GM12878 (cell line): ENCODE measurements at regions not wholly inside any gene's neighbourhood (a gene's known extent, or its start where the extent isn't known, plus 50 kb on each side); places are given as distances from the start of the nearest gene placed in this dataset.

Experiments used
- ATAC-seq: fragments of 200-7000 bp; cut with Tn5 transposase; 3 replicates; pipeline ENCODE4 v1.9.1; 2020; ENCODE audit warnings: mild to moderate bottlenecking, moderate library complexity
- BruUV-seq: library from RNA; stranded (reverse); fragments of 400-500 nt; replicated peaks from 2 replicates; lab custom pipeline; 2021; lab: Mats Ljungman, UMichigan
- CTCF ChIA-PET: fragments of 300-600 bp; sonication (Branson Sonifier 250); formaldehyde crosslinking; extraction: SDS; loops from one replicate; lab custom pipeline; 2021; ENCODE audit warnings: inconsistent platforms; lab: Yijun Ruan, JAX
- POLR2A ChIA-PET: fragments of 350-600 bp; formaldehyde crosslinking; extraction: SDS; loops from one replicate; lab custom pipeline; 2021; ENCODE audit warnings: inconsistent platforms; lab: Charles Lee
- RAD21 ChIA-PET: fragments of 300-600 bp; sonication (Branson Sonifier 250); formaldehyde crosslinking; loops from one replicate; lab custom pipeline; 2023; ENCODE audit warnings: antibody characterized with exemption; ENCODE audit not compliant: unreplicated experiment; lab: Charles Lee
- SMC1A ChIA-PET: fragments of 300-600 bp; sonication (Branson Sonifier 250); formaldehyde crosslinking; loops from one replicate; lab custom pipeline; 2023; ENCODE audit not compliant: unreplicated experiment, uncharacterized antibody; lab: Charles Lee
- DNase-seq: peaks from one replicate; pipeline ENCODE4 v3.0.0-alpha.2; 2011; ENCODE audit warnings: low read depth, low spot score
- FAIRE-seq: peaks from 3 replicates; lab custom pipeline; 2011; peaks lifted over from hg19 to GRCh38; lab: Jason Lieb, UNC
- H2AFZ ChIP-seq: 2 replicates; pipeline ENCODE4 v1.6.0; 2011; ENCODE audit warnings: low read depth, low read length, control low read depth; ENCODE audit not compliant: control insufficient read depth
- H3K27ac ChIP-seq: 2 replicates; pipeline ENCODE4 v1.5.1; 2011; ENCODE audit warnings: control low read depth; ENCODE audit not compliant: control insufficient read depth, insufficient read depth
- H3K27me3 ChIP-seq, 2 experiments: replicated peaks in 1 of 2; 2 replicates each; pipeline versions ENCODE4 v1.6.0 to v1.6.1; 2011; ENCODE audit warnings: low read length in 1 of 2; ENCODE audit not compliant: control insufficient read depth in 2 of 2, insufficient read depth in 2 of 2
- H3K36me3 ChIP-seq, 2 experiments: 2 replicates each; pipeline ENCODE4 v1.5.1; 2011; ENCODE audit warnings: low read length in 1 of 2; ENCODE audit not compliant: control insufficient read depth in 2 of 2, insufficient read depth in 2 of 2
- H3K4me1 ChIP-seq: 2 replicates; pipeline ENCODE4 v1.6.1; 2011; ENCODE audit warnings: mild to moderate bottlenecking, low read length, moderate library complexity, mixed read lengths; ENCODE audit not compliant: control insufficient read depth, insufficient read depth
- H3K4me2 ChIP-seq: 2 replicates; pipeline ENCODE4 v1.6.0; 2011; ENCODE audit warnings: control low read depth; ENCODE audit not compliant: control insufficient read depth, insufficient read depth
- H3K4me3 ChIP-seq: fragments of 200-600 bp; sonication (generic); 2 replicates; pipeline ENCODE4 v1.5.1; 2016
- H3K79me2 ChIP-seq: 2 replicates; pipeline ENCODE4 v1.6.0; 2011; ENCODE audit warnings: low read length; ENCODE audit not compliant: control insufficient read depth, insufficient read depth
- H3K9ac ChIP-seq: 2 replicates; pipeline ENCODE4 v1.8.0; 2011; ENCODE audit warnings: low read length, control low read depth, mixed read lengths; ENCODE audit not compliant: control insufficient read depth, insufficient read depth
- H3K9me3 ChIP-seq: replicated peaks from 3 replicates; pipeline ENCODE4 v1.5.1; 2011; ENCODE audit warnings: mild to moderate bottlenecking, low read length; ENCODE audit not compliant: control insufficient read depth, insufficient read depth
- H4K20me1 ChIP-seq: 2 replicates; pipeline ENCODE4 v1.6.0; 2011; ENCODE audit not compliant: control insufficient read depth, insufficient read depth
- ASH2L ChIP-seq: fragments of 300-600, 200-600 bp; sonication (generic); IDR thresholded peaks from 2 replicates; pipeline ENCODE4 v1.6.1; 2017; ENCODE audit warnings: low read depth, mild to moderate bottlenecking, borderline replicate concordance
- BACH1 ChIP-seq: fragments of 450-650 bp; IDR thresholded peaks from 2 replicates; pipeline ENCODE4 v1.6.1; 2017; ENCODE audit warnings: mild to moderate bottlenecking, borderline replicate concordance
- BHLHE40 ChIP-seq, 2 experiments: fragments of 450-650 bp in 1 of 2; IDR thresholded peaks; 2 replicates each; pipeline ENCODE4 v1.6.1; 2011 to 2017; ENCODE audit warnings: low read depth in 2 of 2, borderline replicate concordance in 1 of 2, improper control_type of control experiment in 1 of 2, low read length in 1 of 2, mild to moderate bottlenecking in 1 of 2
- CBFB ChIP-seq: IDR thresholded peaks from 2 replicates; pipeline ENCODE4 v1.6.1; 2016; ENCODE audit warnings: antibody characterized with exemption, low read depth
- CREM ChIP-seq: IDR thresholded peaks from 2 replicates; pipeline ENCODE4 v1.6.1; 2014; ENCODE audit warnings: antibody characterized with exemption, low read depth
- SMARCA5 ChIP-seq: fragments of 450-650 bp; IDR thresholded peaks from 2 replicates; pipeline ENCODE4 v1.6.1; 2017; ENCODE audit warnings: mild to moderate bottlenecking
- ZBED1 ChIP-seq: IDR thresholded peaks from 2 replicates; pipeline ENCODE4 v1.6.1; 2016; ENCODE audit warnings: borderline replicate concordance
- ZBTB11 ChIP-seq: fragments of 450-650 bp; formaldehyde crosslinking; IDR thresholded peaks from 2 replicates; pipeline ENCODE4 v1.5.0; 2022; ENCODE audit warnings: mild to moderate bottlenecking, missing genetic modification characterization
- ZNF592 ChIP-seq: fragments of 450-650 bp; IDR thresholded peaks from 2 replicates; pipeline ENCODE4 v1.6.1; 2017; ENCODE audit warnings: mild to moderate bottlenecking, moderate library complexity
- WGBS: methylation state at CpG from one replicate; pipeline ENCODE4 v1.1.6; 2016; ENCODE audit warnings: low lambda C conversion rate; ENCODE audit not compliant: insufficient replicate concordance, insufficient coverage; ENCODE audit errors: missing lambda C conversion rate; 5-methylcytosine and 5-hydroxymethylcytosine counted together
- in situ Hi-C: fragments of 300-500 bp; cut with MboI; formaldehyde crosslinking; loops from 9 replicates; pipeline ENCODE4 v1.14.3; 2018; ENCODE audit warnings: mixed read lengths
- intact Hi-C: fragments of 100-400 bp; cut with micrococcal nuclease; formaldehyde crosslinking; loops from one replicate; pipeline ENCODE4 v1.14.2; 2022; ENCODE audit not compliant: unreplicated experiment

DNA sequence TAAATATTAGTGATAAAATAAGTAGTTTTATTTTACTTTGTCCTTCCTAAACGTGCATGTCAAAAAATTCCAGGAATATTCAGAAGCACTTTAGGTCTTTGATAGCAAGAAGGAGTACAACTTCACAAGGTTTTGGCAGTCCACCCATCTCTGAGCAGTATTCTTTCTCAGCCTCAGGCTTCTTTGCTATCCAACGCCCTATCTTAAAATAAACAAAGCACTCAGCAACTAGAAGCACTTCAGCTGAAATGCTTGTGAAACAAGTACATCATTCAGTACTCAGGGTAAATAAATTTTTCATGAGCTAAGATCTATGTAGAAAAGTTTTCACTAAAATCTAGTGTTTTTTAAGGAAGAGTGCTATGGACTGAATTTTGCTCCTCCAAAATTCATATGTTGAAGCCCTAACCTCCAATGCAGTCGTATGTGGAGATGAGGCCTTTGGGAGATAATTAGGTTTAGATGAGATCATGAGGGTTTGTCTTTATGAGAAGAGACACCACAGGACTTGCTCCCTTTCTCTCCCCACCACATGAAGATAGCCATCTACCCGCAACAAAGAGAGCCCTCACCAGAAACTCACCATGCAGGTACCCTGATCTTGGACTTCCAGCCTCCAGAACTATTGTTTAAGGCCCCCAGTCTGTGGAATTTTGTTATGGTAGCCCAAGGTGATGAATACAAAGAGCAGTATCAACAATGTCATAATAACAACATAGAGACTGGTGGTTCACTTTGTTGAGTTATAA, 539.1 kb downstream of the TFAP2A start:
- H3K4me2 ChIP-seq = no peak overlapping the region
- H4K20me1 ChIP-seq = no peaks in the 10 kb centered on the region
- no peaks in the 10 kb centered on the region for H3K36me3 ChIP-seq
- TF ChIP-seq BHLHE40 (IDR thresholded peaks at IDR 0.05; ENCODE audit: borderline replicate concordance in 1 of 2, low read depth in 2 of 2, low read length in 1 of 2) = no peak
- no peak for TF ChIP-seq BACH1
- ChIA-PET RAD21 (no interaction called here), SMC1A (interaction anchor here (0.9 kb wide), 1 partner anchor 9 kb away, joined by 3 read pairs; no protein-coding TSS in a partner anchor), CTCF (no interaction called here), POLR2A (no interaction called here)
- H3K27ac ChIP-seq = no peak overlapping the region
- H2AFZ ChIP-seq = no peak overlapping the region
- in situ Hi-C loops (no loop called here), intact Hi-C loops (no loop called here)
- ATAC-seq (no peak), FAIRE-seq (no peak), DNase-seq (no peak)
- H3K27me3 ChIP-seq = no peaks in the 10 kb centered on the region
- H3K79me2 ChIP-seq = no peaks in the 10 kb centered on the region
- H3K4me1 ChIP-seq = no peaks in the 10 kb centered on the region
- H3K9ac ChIP-seq = no peak overlapping the region
- H3K4me3 ChIP-seq = no peak overlapping the region
- H3K9me3 ChIP-seq = no peaks in the 10 kb centered on the region
- BruUV-seq = no TSS peak
- WGBS = 1% methylated on average over 4 of the region's 4 CpGs

DNA sequence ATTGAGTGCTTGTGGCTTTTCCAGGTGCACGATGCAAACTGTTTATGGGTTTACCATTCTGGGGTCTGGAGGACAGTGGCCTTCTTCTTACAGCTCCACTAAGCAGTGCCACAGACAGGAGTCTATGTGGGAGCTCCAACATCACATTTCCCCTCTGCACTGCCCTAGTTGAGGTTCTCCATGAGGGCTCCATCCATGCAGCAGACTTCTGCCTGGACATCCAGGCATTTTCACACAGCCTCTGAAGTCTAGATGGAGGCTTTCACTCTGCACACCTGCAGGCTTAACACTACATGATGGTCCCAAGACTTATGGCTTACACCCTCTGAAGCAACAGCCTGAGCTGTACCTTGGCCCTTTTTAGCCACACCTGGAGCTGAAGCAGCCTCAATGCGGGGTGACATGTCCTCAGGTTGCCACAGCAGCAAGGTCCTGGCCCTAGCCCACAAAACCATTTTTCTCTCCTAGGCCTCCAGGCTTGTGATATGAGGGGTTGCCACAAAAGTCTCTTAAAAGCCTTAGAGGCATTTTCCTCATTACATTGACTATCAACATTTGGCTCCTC, 552.2 kb downstream of the TFAP2A start:
- in situ Hi-C loops (no loop called here), intact Hi-C loops (no loop called here)
- RAD21 ChIA-PET = no interaction called here
- no peak overlapping the region for H3K4me3 ChIP-seq
- H3K79me2 ChIP-seq = no peaks in the 10 kb centered on the region
- no peaks in the 10 kb centered on the region; the same call in 2 of the 3 replicates for H3K9me3 ChIP-seq
- CTCF ChIA-PET = no interaction called here
- no peak for ATAC-seq
- no peak overlapping the region for H2AFZ ChIP-seq
- no peaks in the 10 kb centered on the region for H3K27me3 ChIP-seq
- 0% methylated on average over 2 of the region's 2 CpGs for WGBS
- no peak for FAIRE-seq
- H3K36me3 ChIP-seq = no peaks in the 10 kb centered on the region
- POLR2A ChIA-PET = no interaction called here
- no TSS peak for BruUV-seq
- SMC1A ChIA-PET = no interaction called here
- TF ChIP-seq ZBTB11 (CRISPR knock-in tag) = no peak
- no peak for TF ChIP-seq ASH2L
- no peak for TF ChIP-seq SMARCA5
- no peak for TF ChIP-seq CREM
- no peak for TF ChIP-seq CBFB
- TF ChIP-seq ZNF592 = no peak
- no peak for TF ChIP-seq ZBED1
- no peak overlapping the region for H3K9ac ChIP-seq
- H3K4me1 ChIP-seq = no peaks in the 10 kb centered on the region
- H3K4me2 ChIP-seq = no peak overlapping the region
- H3K27ac ChIP-seq = no peak overlapping the region
- H4K20me1 ChIP-seq = no peaks in the 10 kb centered on the region
- DNase-seq = no peak
